WTC11 (cell line): ENCODE measurements at regions not wholly inside any gene's neighbourhood (a gene's known extent, or its start where the extent isn't known, plus 50 kb on each side); places are given as distances from the start of the nearest gene placed in this dataset.
"Not testable (repeated sequence)": the region's sequence is repeated elsewhere in the genome, so short reads cannot be mapped to it uniquely, and the experiment has no call there.

Source experiments
- ATAC-seq: fragments of 200-7000 bp; cut with Tn5 transposase; 2 replicates; pipeline ENCODE4 v1.10.0; 2021; ENCODE audit warnings: mild to moderate bottlenecking, moderate library complexity
- CTCF ChIA-PET: fragments of 300-600 bp; sonication (Branson Sonifier 250); formaldehyde crosslinking; loops from one replicate; lab custom pipeline; 2021; ENCODE audit warnings: antibody characterized with exemption; lab: Charles Lee
- POLR2A ChIA-PET: fragments of 350-600 bp; sonication (Branson Sonifier 250); formaldehyde crosslinking; loops from one replicate; lab custom pipeline; 2021; ENCODE audit warnings: antibody characterized with exemption; lab: Charles Lee
- DNase-seq: peaks from one replicate; pipeline ENCODE4 v3.0.0; 2021; ENCODE audit warnings: low spot score
- H3K27ac Mint-ChIP-seq: 2 replicates; pipeline ENCODE4 v1.8.0; 2021; ENCODE audit warnings: mixed read lengths
- H3K27me3 Mint-ChIP-seq: 2 replicates; pipeline ENCODE4 v1.8.0; 2021; ENCODE audit warnings: low read depth, mild to moderate bottlenecking, moderate library complexity, mixed read lengths
- H3K36me3 Mint-ChIP-seq: 2 replicates; pipeline ENCODE4 v1.8.0; 2021; ENCODE audit warnings: mixed read lengths
- H3K4me1 Mint-ChIP-seq: 2 replicates; pipeline ENCODE4 v1.8.0; 2022; ENCODE audit warnings: mixed read lengths
- H3K4me3 Mint-ChIP-seq: 2 replicates; pipeline ENCODE4 v1.8.0; 2021; ENCODE audit warnings: mild to moderate bottlenecking, moderate library complexity, mixed read lengths
- H3K9me3 Mint-ChIP-seq: 2 replicates; pipeline ENCODE4 v1.8.0; 2021; ENCODE audit warnings: mixed read lengths
- CREB1 ChIP-seq: sonication (generic); formaldehyde crosslinking; IDR thresholded peaks from 2 replicates; pipeline ENCODE4 v1.8.0; 2023; ENCODE audit warnings: mild to moderate bottlenecking, missing genetic modification reagents
- FOXK1 ChIP-seq: sonication (generic); formaldehyde crosslinking; IDR thresholded peaks from 2 replicates; pipeline ENCODE4 v1.8.0; 2022; ENCODE audit warnings: mild to moderate bottlenecking, moderate library complexity, missing genetic modification reagents
- NFE2L1 ChIP-seq: sonication (generic); formaldehyde crosslinking; IDR thresholded peaks from 2 replicates; pipeline ENCODE4 v1.8.1; 2023; ENCODE audit warnings: missing genetic modification reagents
- NFYB ChIP-seq: sonication (generic); formaldehyde crosslinking; conservative IDR thresholded peaks from 2 replicates; pipeline ENCODE4 v1.8.0; 2022; ENCODE audit warnings: low read depth, missing genetic modification reagents
- RELA ChIP-seq: sonication (generic); formaldehyde crosslinking; IDR thresholded peaks from 2 replicates; pipeline ENCODE4 v1.8.1; 2022; ENCODE audit warnings: missing genetic modification reagents, mild to moderate bottlenecking, borderline replicate concordance
- RORB ChIP-seq: fragments of 250-450 bp; sonication (Bioruptor Pico); IDR thresholded peaks from 2 replicates; pipeline ENCODE4 v1.9.0; 2021; ENCODE audit warnings: mild to moderate bottlenecking
- SMAD4 ChIP-seq: sonication (generic); formaldehyde crosslinking; IDR thresholded peaks from 2 replicates; pipeline ENCODE4 v1.8.0; 2022; ENCODE audit warnings: mild to moderate bottlenecking, missing genetic modification reagents
- TEAD1 ChIP-seq: sonication (generic); formaldehyde crosslinking; IDR thresholded peaks from 2 replicates; pipeline ENCODE4 v1.8.0; 2022; ENCODE audit warnings: mild to moderate bottlenecking, missing genetic modification reagents
- TP53 ChIP-seq: sonication (generic); formaldehyde crosslinking; IDR thresholded peaks from 2 replicates; pipeline ENCODE4 v1.8.1; 2023; ENCODE audit warnings: mild to moderate bottlenecking, missing genetic modification reagents
- ZNF138 ChIP-seq: sonication (generic); formaldehyde crosslinking; conservative IDR thresholded peaks from 2 replicates; pipeline ENCODE4 v1.8.1; 2022; ENCODE audit warnings: mild to moderate bottlenecking, moderate library complexity, missing genetic modification reagents
- TF ChIP-seq, protein P1 (sequence below): sonication (generic); formaldehyde crosslinking; IDR thresholded peaks from 2 replicates; pipeline ENCODE4 v1.8.1; 2022; ENCODE audit warnings: low read depth, mild to moderate bottlenecking, moderate library complexity, missing genetic modification reagents, borderline replicate concordance
- TF ChIP-seq, protein P2 (sequence below): sonication (generic); formaldehyde crosslinking; IDR thresholded peaks from 2 replicates; pipeline ENCODE4 v1.8.1; 2022; ENCODE audit warnings: mild to moderate bottlenecking, missing genetic modification reagents, moderate library complexity, borderline replicate concordance
- TF ChIP-seq, protein P3 (sequence below): sonication (generic); formaldehyde crosslinking; IDR thresholded peaks from 2 replicates; pipeline ENCODE4 v1.8.1; 2022; ENCODE audit warnings: missing genetic modification reagents, borderline replicate concordance
- TF ChIP-seq, protein P4 (sequence below): sonication (generic); formaldehyde crosslinking; conservative IDR thresholded peaks from 2 replicates; pipeline ENCODE4 v1.8.1; 2022; ENCODE audit warnings: mild to moderate bottlenecking, missing genetic modification reagents
- TF ChIP-seq, protein P5 (sequence below): fragments of 200-600 bp; IDR thresholded peaks from 2 replicates; pipeline ENCODE4 v1.8.0; 2022; ENCODE audit warnings: antibody characterized with exemption
- TF ChIP-seq, protein P6 (sequence below): sonication (generic); formaldehyde crosslinking; IDR thresholded peaks from 2 replicates; pipeline ENCODE4 v1.8.0; 2022; ENCODE audit warnings: mild to moderate bottlenecking, missing genetic modification reagents
- TF ChIP-seq, protein P7 (sequence below): sonication (generic); formaldehyde crosslinking; IDR thresholded peaks from 2 replicates; pipeline ENCODE4 v1.8.0; 2022; ENCODE audit warnings: mild to moderate bottlenecking, missing genetic modification reagents

DNA sequence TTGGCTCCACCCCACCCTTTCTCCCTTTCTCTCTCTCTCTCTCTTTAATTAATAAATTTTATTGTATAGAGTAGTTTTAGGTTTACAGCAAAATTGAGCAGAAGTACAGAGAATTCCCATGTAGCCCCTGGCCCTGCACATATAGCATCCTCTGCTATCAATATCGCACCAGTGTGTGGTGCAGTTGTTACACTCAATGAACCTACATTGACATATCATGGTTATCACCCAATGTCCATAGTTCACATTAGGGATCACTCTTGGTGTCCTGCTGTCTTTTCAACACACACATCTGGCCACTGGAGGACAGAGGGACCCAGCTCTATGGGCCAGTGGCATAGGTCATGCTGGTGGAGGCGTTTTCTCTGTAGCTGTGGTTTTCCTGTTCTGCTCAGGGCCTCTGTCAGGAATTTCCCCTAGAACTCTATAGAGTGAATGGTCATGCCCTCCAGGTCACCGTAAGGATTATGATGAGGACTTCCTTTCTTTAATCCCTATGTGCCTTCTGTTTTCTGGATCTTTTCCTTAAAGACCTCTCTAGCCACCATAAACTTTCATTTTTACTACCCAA, 98.2 kb upstream of the NAV2 start:
- Mint-ChIP-seq H3K36me3 (peaks cover 28% of the 10 kb centered on the region), H3K9me3 (peaks cover 46% of the 10 kb centered on the region), H3K27me3 (peaks cover 14% of the 10 kb centered on the region), H3K4me1 (0 out of 2 replicates have a peak, but pooled peaks cover 3% of the 10 kb centered on the region), H3K27ac (no peak overlapping the region), H3K4me3 (no peak overlapping the region)
- ChIA-PET CTCF (no interaction called here), POLR2A (no interaction called here)
- TF ChIP-seq CREB1 (CRISPR knock-in tag) (no peak), FOXK1 (no peak), RELA (CRISPR knock-in tag) (no peak), TEAD1 (CRISPR knock-in tag) (no peak), NFYB (CRISPR knock-in tag) (no peak), NFE2L1 (CRISPR knock-in tag) (no peak), ZNF138 (CRISPR knock-in tag) (no peak), TP53 (CRISPR knock-in tag) (no peak), RORB (CRISPR knock-in tag) (no peak), SMAD4 (no peak)
- TF ChIP-seq, protein P1, sequence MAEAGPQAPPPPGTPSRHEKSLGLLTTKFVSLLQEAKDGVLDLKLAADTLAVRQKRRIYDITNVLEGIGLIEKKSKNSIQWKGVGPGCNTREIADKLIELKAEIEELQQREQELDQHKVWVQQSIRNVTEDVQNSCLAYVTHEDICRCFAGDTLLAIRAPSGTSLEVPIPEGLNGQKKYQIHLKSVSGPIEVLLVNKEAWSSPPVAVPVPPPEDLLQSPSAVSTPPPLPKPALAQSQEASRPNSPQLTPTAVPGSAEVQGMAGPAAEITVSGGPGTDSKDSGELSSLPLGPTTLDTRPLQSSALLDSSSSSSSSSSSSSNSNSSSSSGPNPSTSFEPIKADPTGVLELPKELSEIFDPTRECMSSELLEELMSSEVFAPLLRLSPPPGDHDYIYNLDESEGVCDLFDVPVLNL (CRISPR knock-in tag) = no peak
- TF ChIP-seq, protein P2, sequence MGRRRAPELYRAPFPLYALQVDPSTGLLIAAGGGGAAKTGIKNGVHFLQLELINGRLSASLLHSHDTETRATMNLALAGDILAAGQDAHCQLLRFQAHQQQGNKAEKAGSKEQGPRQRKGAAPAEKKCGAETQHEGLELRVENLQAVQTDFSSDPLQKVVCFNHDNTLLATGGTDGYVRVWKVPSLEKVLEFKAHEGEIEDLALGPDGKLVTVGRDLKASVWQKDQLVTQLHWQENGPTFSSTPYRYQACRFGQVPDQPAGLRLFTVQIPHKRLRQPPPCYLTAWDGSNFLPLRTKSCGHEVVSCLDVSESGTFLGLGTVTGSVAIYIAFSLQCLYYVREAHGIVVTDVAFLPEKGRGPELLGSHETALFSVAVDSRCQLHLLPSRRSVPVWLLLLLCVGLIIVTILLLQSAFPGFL (CRISPR knock-in tag) = no peak
- TF ChIP-seq, protein P3, sequence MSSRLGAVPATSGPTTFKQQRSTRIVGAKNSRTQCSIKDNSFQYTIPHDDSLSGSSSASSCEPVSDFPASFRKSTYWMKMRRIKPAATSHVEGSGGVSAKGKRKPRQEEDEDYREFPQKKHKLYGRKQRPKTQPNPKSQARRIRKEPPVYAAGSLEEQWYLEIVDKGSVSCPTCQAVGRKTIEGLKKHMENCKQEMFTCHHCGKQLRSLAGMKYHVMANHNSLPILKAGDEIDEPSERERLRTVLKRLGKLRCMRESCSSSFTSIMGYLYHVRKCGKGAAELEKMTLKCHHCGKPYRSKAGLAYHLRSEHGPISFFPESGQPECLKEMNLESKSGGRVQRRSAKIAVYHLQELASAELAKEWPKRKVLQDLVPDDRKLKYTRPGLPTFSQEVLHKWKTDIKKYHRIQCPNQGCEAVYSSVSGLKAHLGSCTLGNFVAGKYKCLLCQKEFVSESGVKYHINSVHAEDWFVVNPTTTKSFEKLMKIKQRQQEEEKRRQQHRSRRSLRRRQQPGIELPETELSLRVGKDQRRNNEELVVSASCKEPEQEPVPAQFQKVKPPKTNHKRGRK (CRISPR knock-in tag) = no peak
- TF ChIP-seq, protein P4, sequence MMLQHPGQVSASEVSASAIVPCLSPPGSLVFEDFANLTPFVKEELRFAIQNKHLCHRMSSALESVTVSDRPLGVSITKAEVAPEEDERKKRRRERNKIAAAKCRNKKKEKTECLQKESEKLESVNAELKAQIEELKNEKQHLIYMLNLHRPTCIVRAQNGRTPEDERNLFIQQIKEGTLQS (CRISPR knock-in tag) = no peak
- TF ChIP-seq, protein P5, sequence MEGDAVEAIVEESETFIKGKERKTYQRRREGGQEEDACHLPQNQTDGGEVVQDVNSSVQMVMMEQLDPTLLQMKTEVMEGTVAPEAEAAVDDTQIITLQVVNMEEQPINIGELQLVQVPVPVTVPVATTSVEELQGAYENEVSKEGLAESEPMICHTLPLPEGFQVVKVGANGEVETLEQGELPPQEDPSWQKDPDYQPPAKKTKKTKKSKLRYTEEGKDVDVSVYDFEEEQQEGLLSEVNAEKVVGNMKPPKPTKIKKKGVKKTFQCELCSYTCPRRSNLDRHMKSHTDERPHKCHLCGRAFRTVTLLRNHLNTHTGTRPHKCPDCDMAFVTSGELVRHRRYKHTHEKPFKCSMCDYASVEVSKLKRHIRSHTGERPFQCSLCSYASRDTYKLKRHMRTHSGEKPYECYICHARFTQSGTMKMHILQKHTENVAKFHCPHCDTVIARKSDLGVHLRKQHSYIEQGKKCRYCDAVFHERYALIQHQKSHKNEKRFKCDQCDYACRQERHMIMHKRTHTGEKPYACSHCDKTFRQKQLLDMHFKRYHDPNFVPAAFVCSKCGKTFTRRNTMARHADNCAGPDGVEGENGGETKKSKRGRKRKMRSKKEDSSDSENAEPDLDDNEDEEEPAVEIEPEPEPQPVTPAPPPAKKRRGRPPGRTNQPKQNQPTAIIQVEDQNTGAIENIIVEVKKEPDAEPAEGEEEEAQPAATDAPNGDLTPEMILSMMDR = no peak
- TF ChIP-seq, protein P6, sequence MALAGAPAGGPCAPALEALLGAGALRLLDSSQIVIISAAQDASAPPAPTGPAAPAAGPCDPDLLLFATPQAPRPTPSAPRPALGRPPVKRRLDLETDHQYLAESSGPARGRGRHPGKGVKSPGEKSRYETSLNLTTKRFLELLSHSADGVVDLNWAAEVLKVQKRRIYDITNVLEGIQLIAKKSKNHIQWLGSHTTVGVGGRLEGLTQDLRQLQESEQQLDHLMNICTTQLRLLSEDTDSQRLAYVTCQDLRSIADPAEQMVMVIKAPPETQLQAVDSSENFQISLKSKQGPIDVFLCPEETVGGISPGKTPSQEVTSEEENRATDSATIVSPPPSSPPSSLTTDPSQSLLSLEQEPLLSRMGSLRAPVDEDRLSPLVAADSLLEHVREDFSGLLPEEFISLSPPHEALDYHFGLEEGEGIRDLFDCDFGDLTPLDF (CRISPR knock-in tag) = no peak
- TF ChIP-seq, protein P7, sequence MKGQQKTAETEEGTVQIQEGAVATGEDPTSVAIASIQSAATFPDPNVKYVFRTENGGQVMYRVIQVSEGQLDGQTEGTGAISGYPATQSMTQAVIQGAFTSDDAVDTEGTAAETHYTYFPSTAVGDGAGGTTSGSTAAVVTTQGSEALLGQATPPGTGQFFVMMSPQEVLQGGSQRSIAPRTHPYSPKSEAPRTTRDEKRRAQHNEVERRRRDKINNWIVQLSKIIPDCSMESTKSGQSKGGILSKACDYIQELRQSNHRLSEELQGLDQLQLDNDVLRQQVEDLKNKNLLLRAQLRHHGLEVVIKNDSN (CRISPR knock-in tag) = no peak
- DNase-seq = no peak
- ATAC-seq = no peak

DNA sequence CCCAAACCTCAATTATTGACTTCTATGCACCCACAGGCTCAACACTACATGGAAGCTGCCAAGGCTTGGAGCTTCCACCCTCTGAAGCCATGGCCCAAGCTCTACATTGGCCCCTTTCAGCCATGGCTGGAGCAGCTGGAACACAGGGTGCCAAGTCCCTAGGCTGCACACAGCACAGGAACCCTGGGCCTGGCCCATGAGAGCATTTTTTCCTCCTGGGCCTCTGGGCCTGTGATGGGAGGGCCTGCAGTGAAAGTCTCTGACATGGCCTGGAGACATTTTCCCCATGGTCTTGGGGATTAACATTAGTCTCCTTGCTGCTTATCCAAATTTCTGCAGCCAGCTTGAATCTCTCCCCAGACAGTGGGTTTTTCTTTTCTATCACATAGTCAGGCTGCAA, 100.6 kb upstream of the NAV2 start:
- H3K4me1 Mint-ChIP-seq, H3K27ac Mint-ChIP-seq, ATAC-seq, H3K4me3 Mint-ChIP-seq, CTCF ChIA-PET, POLR2A ChIA-PET, DNase-seq: not testable (repeated sequence)
- H3K36me3 Mint-ChIP-seq = peaks cover 28% of the 10 kb centered on the region
- peaks cover 36% of the 10 kb centered on the region for H3K9me3 Mint-ChIP-seq
- H3K27me3 Mint-ChIP-seq = peaks cover 14% of the 10 kb centered on the region
